HepG2 (cell line): ENCODE measurements at regions not wholly inside any gene's neighbourhood (a gene's known extent, or its start where the extent isn't known, plus 50 kb on each side); places are given as distances from the start of the nearest gene placed in this dataset.

Experiments used
- ATM ChIP-seq: fragments of 450-650 bp; IDR thresholded peaks from 2 replicates; pipeline ENCODE4 v1.7.1; 2017; ENCODE audit warnings: mild to moderate bottlenecking, borderline replicate concordance
- BRCA1 ChIP-seq: sonication (generic); formaldehyde crosslinking; IDR thresholded peaks from 2 replicates; pipeline ENCODE4 v1.4.0; 2020; ENCODE audit warnings: missing genetic modification reagents
- EZH2 ChIP-seq: conservative IDR thresholded peaks from 2 replicates; pipeline ENCODE4 v1.6.1; 2012; ENCODE audit warnings: mild to moderate bottlenecking, low read depth, low read length, moderate library complexity
- FOXA3 ChIP-seq: IDR thresholded peaks from 2 replicates; pipeline ENCODE4 v1.6.1; 2016; ENCODE audit warnings: missing genetic modification reagents, missing compliant biosample characterization
- IKZF4 ChIP-seq: sonication (generic); formaldehyde crosslinking; IDR thresholded peaks from 2 replicates; pipeline ENCODE4 v1.5.1; 2020; ENCODE audit warnings: borderline replicate concordance, mild to moderate bottlenecking, low read depth, missing genetic modification reagents; ENCODE audit errors: not compliant biosample characterization
- IRX3 ChIP-seq: sonication (generic); formaldehyde crosslinking; IDR thresholded peaks from 2 replicates; pipeline ENCODE4 v1.8.1; 2023; ENCODE audit warnings: mild to moderate bottlenecking, low read depth, missing genetic modification reagents, borderline replicate concordance
- JUNB ChIP-seq: sonication (generic); formaldehyde crosslinking; IDR thresholded peaks from 2 replicates; pipeline ENCODE4 v1.8.0; 2022; ENCODE audit warnings: missing genetic modification reagents, mild to moderate bottlenecking, borderline replicate concordance
- KDM5A ChIP-seq: fragments of 200-600 bp; sonication (generic); IDR thresholded peaks from 2 replicates; pipeline ENCODE4 v1.7.0; 2018; ENCODE audit warnings: antibody characterized with exemption, mild to moderate bottlenecking, low read length, borderline replicate concordance
- KLF15 ChIP-seq: sonication (generic); formaldehyde crosslinking; IDR thresholded peaks from 2 replicates; pipeline ENCODE4 v1.8.1; 2023; ENCODE audit warnings: borderline replicate concordance, mild to moderate bottlenecking, inconsistent platforms, missing genetic modification reagents, mixed read lengths
- NAIF1 ChIP-seq: sonication (generic); formaldehyde crosslinking; IDR thresholded peaks from 2 replicates; pipeline ENCODE4 v1.5.0; 2020; ENCODE audit warnings: mild to moderate bottlenecking, missing genetic modification reagents, borderline replicate concordance
- NR2F2 ChIP-seq: IDR thresholded peaks from 2 replicates; pipeline ENCODE4 v1.6.1; 2012; ENCODE audit warnings: low read depth, inconsistent platforms, borderline replicate concordance
- RARA ChIP-seq: IDR thresholded peaks from 2 replicates; pipeline ENCODE4 v1.6.1; 2016; ENCODE audit warnings: missing genetic modification reagents, missing compliant biosample characterization
- RFXANK ChIP-seq: IDR thresholded peaks from 2 replicates; pipeline ENCODE4 v1.6.1; 2016
- RFXAP ChIP-seq: sonication (generic); formaldehyde crosslinking; IDR thresholded peaks from 2 replicates; pipeline ENCODE4 v1.4.0; 2020; ENCODE audit warnings: missing genetic modification reagents, borderline replicate concordance
- YY1 ChIP-seq: IDR thresholded peaks from 2 replicates; pipeline ENCODE4 v1.6.1; 2011; ENCODE audit warnings: low read length, low read depth, moderate library complexity, mild to moderate bottlenecking; ENCODE audit not compliant: insufficient read depth, insufficient replicate concordance
- ZFAT ChIP-seq: sonication (generic); formaldehyde crosslinking; conservative IDR thresholded peaks from 2 replicates; pipeline ENCODE4 v1.8.1; 2023; ENCODE audit warnings: missing genetic modification reagents, inconsistent platforms
- ZNF10 ChIP-seq: sonication (generic); formaldehyde crosslinking; IDR thresholded peaks from 2 replicates; pipeline ENCODE4 v1.4.0; 2020; ENCODE audit warnings: mild to moderate bottlenecking, low read depth, missing genetic modification reagents, borderline replicate concordance
- ZNF354B ChIP-seq: sonication (generic); formaldehyde crosslinking; IDR thresholded peaks from 2 replicates; pipeline ENCODE4 v1.8.0; 2022; ENCODE audit warnings: mild to moderate bottlenecking, missing genetic modification reagents
- ZNF430 ChIP-seq: sonication (generic); formaldehyde crosslinking; IDR thresholded peaks from 2 replicates; pipeline ENCODE4 v1.9.0; 2021; ENCODE audit warnings: mild to moderate bottlenecking, missing genetic modification reagents
- ZNF670 ChIP-seq: sonication (generic); formaldehyde crosslinking; IDR thresholded peaks from 2 replicates; pipeline ENCODE4 v1.8.0; 2022; ENCODE audit warnings: mild to moderate bottlenecking, missing genetic modification reagents, borderline replicate concordance
- ZNF775 ChIP-seq: sonication (generic); formaldehyde crosslinking; IDR thresholded peaks from 2 replicates; pipeline ENCODE4 v1.4.0; 2020; ENCODE audit warnings: missing genetic modification reagents, mild to moderate bottlenecking, moderate library complexity, borderline replicate concordance
- ZNF788 ChIP-seq: sonication (generic); formaldehyde crosslinking; IDR thresholded peaks from 2 replicates; pipeline ENCODE4 v1.5.0; 2020; ENCODE audit warnings: mild to moderate bottlenecking, missing genetic modification reagents, borderline replicate concordance
- TF ChIP-seq, protein P1 (sequence below): sonication (generic); formaldehyde crosslinking; IDR thresholded peaks from 2 replicates; pipeline ENCODE4 v1.4.0; 2020; ENCODE audit warnings: missing genetic modification reagents
- TF ChIP-seq, protein P2 (sequence below): sonication (generic); formaldehyde crosslinking; IDR thresholded peaks from 2 replicates; pipeline ENCODE4 v1.8.0; 2022; ENCODE audit warnings: low read depth, missing genetic modification reagents

DNA sequence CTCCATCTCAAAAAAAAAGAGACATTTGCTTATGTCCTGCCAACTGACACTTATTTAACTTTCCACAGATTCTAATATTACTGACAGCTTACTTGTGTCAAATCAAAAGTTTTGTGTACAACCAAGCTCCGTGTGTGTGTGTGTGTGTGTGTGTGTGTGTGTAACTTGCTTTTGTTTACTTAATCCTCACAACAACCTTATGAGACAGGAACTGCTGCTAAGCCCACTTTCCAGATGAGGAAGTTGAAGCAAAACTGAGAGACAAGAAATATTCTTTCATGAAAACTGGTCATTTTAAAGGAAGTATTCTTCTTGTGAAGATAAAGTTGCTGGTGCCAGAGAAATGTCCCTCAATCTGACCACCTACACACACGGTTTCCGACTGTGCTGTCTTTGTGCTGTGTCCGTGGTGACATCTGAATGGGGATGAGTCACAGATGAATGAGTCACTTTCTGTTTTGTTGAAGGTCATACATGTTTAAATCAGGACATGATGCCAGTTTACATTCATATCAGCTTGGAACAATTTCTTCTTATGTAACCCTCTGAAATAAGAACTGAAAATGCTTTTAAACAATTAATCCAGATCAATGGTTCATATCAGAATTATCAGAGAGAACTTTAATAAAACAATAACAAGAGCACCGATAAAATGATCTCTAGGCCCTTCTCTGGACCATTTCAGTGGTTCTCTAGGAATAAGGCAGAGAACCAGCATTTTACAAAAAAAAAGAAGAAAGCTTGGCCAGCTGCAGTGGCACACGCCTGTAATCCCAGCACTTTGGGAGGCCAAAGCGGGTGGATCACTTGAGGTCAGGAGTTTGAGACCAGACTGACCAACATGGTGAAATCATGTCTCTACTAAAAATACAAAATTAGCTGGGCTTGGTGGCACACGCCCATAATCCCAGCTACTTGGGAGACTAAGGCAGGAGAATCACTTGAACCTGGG is 95.5 kb downstream of the THNSL2 start (continued):
- TF ChIP-seq KLF15 (CRISPR knock-in tag) (no peak), RFXANK (CRISPR knock-in tag) (no peak), EZH2 (no peak), RFXAP (CRISPR knock-in tag) (no peak), FOXA3 (CRISPR knock-in tag) (peak; percentile 79), KDM5A (no peak), ATM (no peak), ZNF670 (no peak), ZNF354B (CRISPR knock-in tag) (no peak), ZNF10 (CRISPR knock-in tag) (no peak), BRCA1 (CRISPR knock-in tag) (no peak), NAIF1 (CRISPR knock-in tag) (no peak), RARA (CRISPR knock-in tag) (peak; percentile 62), IRX3 (CRISPR knock-in tag) (no peak), IKZF4 (no peak), YY1 (no peak), ZNF788 (CRISPR knock-in tag) (0 out of 2 replicates have a peak, but pooled peaks have one; percentile 16), ZFAT (no peak), ZNF430 (CRISPR knock-in tag) (no peak), ZNF775 (CRISPR knock-in tag) (no peak), JUNB (CRISPR knock-in tag) (peak; percentile 87; the same call in 1 of the 2 replicates), NR2F2 (no peak)
- TF ChIP-seq, protein P1, sequence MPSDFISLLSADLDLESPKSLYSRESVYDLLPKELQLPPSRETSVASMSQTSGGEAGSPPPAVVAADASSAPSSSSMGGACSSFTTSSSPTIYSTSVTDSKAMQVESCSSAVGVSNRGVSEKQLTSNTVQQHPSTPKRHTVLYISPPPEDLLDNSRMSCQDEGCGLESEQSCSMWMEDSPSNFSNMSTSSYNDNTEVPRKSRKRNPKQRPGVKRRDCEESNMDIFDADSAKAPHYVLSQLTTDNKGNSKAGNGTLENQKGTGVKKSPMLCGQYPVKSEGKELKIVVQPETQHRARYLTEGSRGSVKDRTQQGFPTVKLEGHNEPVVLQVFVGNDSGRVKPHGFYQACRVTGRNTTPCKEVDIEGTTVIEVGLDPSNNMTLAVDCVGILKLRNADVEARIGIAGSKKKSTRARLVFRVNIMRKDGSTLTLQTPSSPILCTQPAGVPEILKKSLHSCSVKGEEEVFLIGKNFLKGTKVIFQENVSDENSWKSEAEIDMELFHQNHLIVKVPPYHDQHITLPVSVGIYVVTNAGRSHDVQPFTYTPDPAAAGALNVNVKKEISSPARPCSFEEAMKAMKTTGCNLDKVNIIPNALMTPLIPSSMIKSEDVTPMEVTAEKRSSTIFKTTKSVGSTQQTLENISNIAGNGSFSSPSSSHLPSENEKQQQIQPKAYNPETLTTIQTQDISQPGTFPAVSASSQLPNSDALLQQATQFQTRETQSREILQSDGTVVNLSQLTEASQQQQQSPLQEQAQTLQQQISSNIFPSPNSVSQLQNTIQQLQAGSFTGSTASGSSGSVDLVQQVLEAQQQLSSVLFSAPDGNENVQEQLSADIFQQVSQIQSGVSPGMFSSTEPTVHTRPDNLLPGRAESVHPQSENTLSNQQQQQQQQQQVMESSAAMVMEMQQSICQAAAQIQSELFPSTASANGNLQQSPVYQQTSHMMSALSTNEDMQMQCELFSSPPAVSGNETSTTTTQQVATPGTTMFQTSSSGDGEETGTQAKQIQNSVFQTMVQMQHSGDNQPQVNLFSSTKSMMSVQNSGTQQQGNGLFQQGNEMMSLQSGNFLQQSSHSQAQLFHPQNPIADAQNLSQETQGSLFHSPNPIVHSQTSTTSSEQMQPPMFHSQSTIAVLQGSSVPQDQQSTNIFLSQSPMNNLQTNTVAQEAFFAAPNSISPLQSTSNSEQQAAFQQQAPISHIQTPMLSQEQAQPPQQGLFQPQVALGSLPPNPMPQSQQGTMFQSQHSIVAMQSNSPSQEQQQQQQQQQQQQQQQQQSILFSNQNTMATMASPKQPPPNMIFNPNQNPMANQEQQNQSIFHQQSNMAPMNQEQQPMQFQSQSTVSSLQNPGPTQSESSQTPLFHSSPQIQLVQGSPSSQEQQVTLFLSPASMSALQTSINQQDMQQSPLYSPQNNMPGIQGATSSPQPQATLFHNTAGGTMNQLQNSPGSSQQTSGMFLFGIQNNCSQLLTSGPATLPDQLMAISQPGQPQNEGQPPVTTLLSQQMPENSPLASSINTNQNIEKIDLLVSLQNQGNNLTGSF (CRISPR knock-in tag): no peak
- TF ChIP-seq, protein P2, sequence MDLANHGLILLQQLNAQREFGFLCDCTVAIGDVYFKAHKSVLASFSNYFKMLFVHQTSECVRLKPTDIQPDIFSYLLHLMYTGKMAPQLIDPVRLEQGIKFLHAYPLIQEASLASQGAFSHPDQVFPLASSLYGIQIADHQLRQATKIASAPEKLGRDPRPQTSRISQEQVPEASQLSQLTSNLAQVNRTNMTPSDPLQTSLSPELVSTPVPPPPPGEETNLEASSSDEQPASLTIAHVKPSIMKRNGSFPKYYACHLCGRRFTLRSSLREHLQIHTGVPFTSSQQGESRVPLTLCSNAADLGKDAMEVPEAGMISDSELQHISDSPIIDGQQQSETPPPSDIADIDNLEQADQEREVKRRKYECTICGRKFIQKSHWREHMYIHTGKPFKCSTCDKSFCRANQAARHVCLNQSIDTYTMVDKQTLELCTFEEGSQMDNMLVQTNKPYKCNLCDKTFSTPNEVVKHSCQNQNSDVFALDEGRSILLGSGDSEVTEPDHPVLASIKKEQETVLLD (CRISPR knock-in tag): no peak
